Esophagus squamous epithelium (tissue), 5 donors: ENCODE measurements at regions not wholly inside any gene's neighbourhood (a gene's known extent, or its start where the extent isn't known, plus 50 kb on each side); places are given as distances from the start of the nearest gene placed in this dataset.
"Not testable (repeated sequence)": the region's sequence is repeated elsewhere in the genome, so short reads cannot be mapped to it uniquely, and the experiment has no call there.

Experiments
- DNase-seq: peaks from one replicate; lab custom pipeline; 2025; lab: John Stamatoyannopoulos, UW
- H3K27ac ChIP-seq, 4 donors: fragments of 200-600 bp; sonication (generic); one replicate each; pipeline ENCODE4 v1.5.1; 2016 to 2019; ENCODE audit warnings: mild to moderate bottlenecking in 1 of 4
- H3K27me3 ChIP-seq, 4 donors: fragments of 200-600 bp; sonication (generic); 1 replicate in 3 of 4; 2 replicates in 1 of 4; pipeline versions ENCODE4 v1.5.1 to v1.6.0; 2017 to 2021; ENCODE audit warnings: antibody characterized with exemption in 1 of 4
- H3K36me3 ChIP-seq, 3 donors: fragments of 200-600 bp; sonication (generic); one replicate each; pipeline ENCODE4 v1.5.1; 2016 to 2019
- H3K4me1 ChIP-seq, 3 donors: fragments of 200-600 bp; sonication (generic); one replicate each; pipeline ENCODE4 v1.5.1; 2017 to 2019
- H3K4me3 ChIP-seq, 4 donors: fragments of 200-600 bp; sonication (generic); 1 replicate in 3 of 4; 2 replicates in 1 of 4; pipeline ENCODE4 v1.5.1; 2016 to 2019; ENCODE audit warnings: mild to moderate bottlenecking in 2 of 4, moderate library complexity in 1 of 4
- H3K9me3 ChIP-seq, 3 donors: fragments of 200-600 bp; sonication (generic); one replicate each; pipeline ENCODE4 v1.5.1; 2016 to 2019
- CTCF ChIP-seq, 6 experiments: fragments of 450-650 bp in 4 of 6; fragments of 200-600 bp in 2 of 6; sonication (generic) in 2 of 6; IDR thresholded peaks; one replicate each; pipeline ENCODE4 v1.5.1; 2016 to 2019; ENCODE audit warnings: antibody characterized with exemption in 6 of 6, mild to moderate bottlenecking in 4 of 6, moderate library complexity in 4 of 6
- POLR2A ChIP-seq, 4 donors: fragments of 450-650 bp; IDR thresholded peaks; one replicate each; pipeline ENCODE4 v1.6.1; 2017; ENCODE audit warnings: antibody characterized with exemption in 4 of 4, mild to moderate bottlenecking in 4 of 4, moderate library complexity in 3 of 4
- WGBS, 2 donors: methylation state at CpG; one replicate each; pipeline ENCODE4 v1.1.5; 2018; 5-methylcytosine and 5-hydroxymethylcytosine counted together
- intact Hi-C: fragments of 100-400 bp; cut with DNase I; formaldehyde crosslinking; loops from one replicate; pipeline ENCODE4 v1.15.0; 2022
- donor health status: DM: yes; HTN: yes; CAD: no.

GRCh38 chr12:105487963-105488362 lies 157.5 kb downstream of the C12orf75 start:
- 45 to 58% methylated on average over 6 of the region's 6 CpGs for WGBS, 2 donors
- Histone ChIP-seq H3K27me3 (no peaks in the 10 kb centered on the region), H3K27ac (no peak overlapping the region), H3K4me1 (no peaks in the 10 kb centered on the region), H3K36me3 (no peaks in the 10 kb centered on the region), H3K4me3 (no peak overlapping the region), H3K9me3 (no peaks in the 10 kb centered on the region)
- no peak for DNase-seq
- TF ChIP-seq POLR2A (IDR thresholded peaks at IDR 0.05), result no peak
- TF ChIP-seq CTCF (IDR thresholded peaks at IDR 0.05), result no peak
- intact Hi-C loops, result no loop called here

- DNase-seq, result no peak
- H3K9me3 ChIP-seq, result no peaks in the 10 kb centered on the region
- no peaks in the 10 kb centered on the region for H3K4me1 ChIP-seq
- no peaks in the 10 kb centered on the region for H3K36me3 ChIP-seq
- intact Hi-C loops, result no loop called here
- 71 to 82% methylated on average over 12 of the region's 12 CpGs for WGBS, 2 donors
- TF ChIP-seq CTCF (IDR thresholded peaks at IDR 0.05), result no peak
- no peak for TF ChIP-seq POLR2A (IDR thresholded peaks at IDR 0.05)
- no peak overlapping the region for H3K27ac ChIP-seq
- no peaks in the 10 kb centered on the region for H3K27me3 ChIP-seq
- no peak overlapping the region for H3K4me3 ChIP-seq
Measured at GRCh38 chr12:105492591-105493545, 162.4 kb downstream of the C12orf75 start.

GRCh38 chr12:105499205-105499604 lies 168.7 kb downstream of the C12orf75 start:
- peaks cover 0 to 5% (median 0%) of the 10 kb centered on the region in 4 donors for H3K27me3 ChIP-seq
- WGBS, 2 donors, result 79 to 82% methylated on average over 2 of the region's 2 CpGs
- no peaks in the 10 kb centered on the region for H3K36me3 ChIP-seq
- intact Hi-C loops, result no loop called here
- no peaks in the 10 kb centered on the region for H3K9me3 ChIP-seq
- no peak overlapping the region for H3K4me3 ChIP-seq
- H3K27ac ChIP-seq, result no peak overlapping the region
- H3K4me1 ChIP-seq, result no peaks in the 10 kb centered on the region
- TF ChIP-seq CTCF (IDR thresholded peaks at IDR 0.05), result no peak
- no peak for TF ChIP-seq POLR2A (IDR thresholded peaks at IDR 0.05)
- no peak for DNase-seq

- H3K27ac ChIP-seq, intact Hi-C loops, H3K4me3 ChIP-seq, H3K27me3 ChIP-seq, H3K9me3 ChIP-seq, H3K36me3 ChIP-seq, H3K4me1 ChIP-seq, DNase-seq: not testable (repeated sequence)
- WGBS, 2 donors, result 78 to 84% methylated on average over 5 to 11 of the region's 12 CpGs
Measured at GRCh38 chr12:105500676-105501075, 170.2 kb downstream of the C12orf75 start.

- no peaks in the 10 kb centered on the region for H3K4me1 ChIP-seq
- no peaks in the 10 kb centered on the region for H3K9me3 ChIP-seq
- WGBS, 2 donors, result 63 to 69% methylated on average over 3 to 4 of the region's 4 CpGs
- no peak for DNase-seq
- H3K27ac ChIP-seq, result no peak overlapping the region
- H3K36me3 ChIP-seq, result no peaks in the 10 kb centered on the region
- intact Hi-C loops, result no loop called here
- TF ChIP-seq POLR2A (IDR thresholded peaks at IDR 0.05) (no peak), CTCF (IDR thresholded peaks at IDR 0.05) (no peak)
- H3K27me3 ChIP-seq, result peaks cover 0 to 5% (median 0%) of the 10 kb centered on the region in 4 donors
- no peak overlapping the region for H3K4me3 ChIP-seq
Measured at GRCh38 chr12:105502426-105502930, 172.0 kb downstream of the C12orf75 start.
